ENCODE measurements at regions not wholly inside any gene's neighbourhood (a gene's known extent, or its start where the extent isn't known, plus 50 kb on each side); places are given as distances from the start of the nearest gene placed in this dataset.
"Not testable (repeated sequence)": the region's sequence is repeated elsewhere in the genome, so short reads cannot be mapped to it uniquely, and the experiment has no call there.

DNA sequence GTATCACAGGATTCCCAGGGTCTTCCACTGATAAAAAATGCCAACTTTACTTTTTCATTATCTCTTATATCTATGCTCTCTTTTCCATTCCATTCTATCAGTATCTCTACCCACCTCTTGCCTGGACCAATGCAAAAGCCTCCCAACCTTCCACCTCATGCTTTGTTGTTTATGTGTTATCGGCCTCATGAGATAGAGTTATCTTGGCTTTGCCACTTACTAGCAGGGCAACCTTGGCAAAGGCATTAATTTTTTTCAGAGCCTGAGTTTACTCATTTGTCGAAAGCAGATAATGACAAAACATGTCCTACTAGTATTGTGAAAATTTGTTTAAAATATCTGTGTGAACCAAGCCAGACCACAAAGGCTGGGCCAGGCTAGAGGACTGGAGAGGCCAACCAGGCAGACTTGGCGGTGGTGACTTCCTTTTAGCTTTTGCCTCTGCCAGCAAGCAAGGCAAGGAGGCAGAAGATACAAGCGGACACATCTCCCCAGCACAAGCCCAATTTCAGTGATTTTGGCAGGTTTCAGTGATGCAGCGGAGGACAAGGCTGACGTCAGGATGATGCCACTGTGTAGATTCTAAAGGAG is 106.9 kb downstream of the ADAMTS15 start:
- H3K36me3 ChIP-seq (ENCODE audit: low read depth, missing control alignments), result no peaks in the 10 kb centered on the region
- H3K4me1 ChIP-seq, result no peaks in the 10 kb centered on the region
- no peak overlapping the region for H3K27ac ChIP-seq
- WGBS, 2 donors, result 81 to 86% methylated on average over 6 of the region's 6 CpGs
- DNase-seq, result no peak
- TF ChIP-seq POLR2A (IDR thresholded peaks at IDR 0.05), result no peak
- TF ChIP-seq, protein P1, sequence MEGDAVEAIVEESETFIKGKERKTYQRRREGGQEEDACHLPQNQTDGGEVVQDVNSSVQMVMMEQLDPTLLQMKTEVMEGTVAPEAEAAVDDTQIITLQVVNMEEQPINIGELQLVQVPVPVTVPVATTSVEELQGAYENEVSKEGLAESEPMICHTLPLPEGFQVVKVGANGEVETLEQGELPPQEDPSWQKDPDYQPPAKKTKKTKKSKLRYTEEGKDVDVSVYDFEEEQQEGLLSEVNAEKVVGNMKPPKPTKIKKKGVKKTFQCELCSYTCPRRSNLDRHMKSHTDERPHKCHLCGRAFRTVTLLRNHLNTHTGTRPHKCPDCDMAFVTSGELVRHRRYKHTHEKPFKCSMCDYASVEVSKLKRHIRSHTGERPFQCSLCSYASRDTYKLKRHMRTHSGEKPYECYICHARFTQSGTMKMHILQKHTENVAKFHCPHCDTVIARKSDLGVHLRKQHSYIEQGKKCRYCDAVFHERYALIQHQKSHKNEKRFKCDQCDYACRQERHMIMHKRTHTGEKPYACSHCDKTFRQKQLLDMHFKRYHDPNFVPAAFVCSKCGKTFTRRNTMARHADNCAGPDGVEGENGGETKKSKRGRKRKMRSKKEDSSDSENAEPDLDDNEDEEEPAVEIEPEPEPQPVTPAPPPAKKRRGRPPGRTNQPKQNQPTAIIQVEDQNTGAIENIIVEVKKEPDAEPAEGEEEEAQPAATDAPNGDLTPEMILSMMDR (IDR thresholded peaks at IDR 0.05), result no peak
- no peaks in the 10 kb centered on the region for H3K27me3 ChIP-seq
- H3K9me3 ChIP-seq, result no peaks in the 10 kb centered on the region
- H3K4me3 ChIP-seq, result no peak overlapping the region
- intact Hi-C loops (cut with DNase I; ENCODE audit: low total_unique reads), result no loop called here

DNA sequence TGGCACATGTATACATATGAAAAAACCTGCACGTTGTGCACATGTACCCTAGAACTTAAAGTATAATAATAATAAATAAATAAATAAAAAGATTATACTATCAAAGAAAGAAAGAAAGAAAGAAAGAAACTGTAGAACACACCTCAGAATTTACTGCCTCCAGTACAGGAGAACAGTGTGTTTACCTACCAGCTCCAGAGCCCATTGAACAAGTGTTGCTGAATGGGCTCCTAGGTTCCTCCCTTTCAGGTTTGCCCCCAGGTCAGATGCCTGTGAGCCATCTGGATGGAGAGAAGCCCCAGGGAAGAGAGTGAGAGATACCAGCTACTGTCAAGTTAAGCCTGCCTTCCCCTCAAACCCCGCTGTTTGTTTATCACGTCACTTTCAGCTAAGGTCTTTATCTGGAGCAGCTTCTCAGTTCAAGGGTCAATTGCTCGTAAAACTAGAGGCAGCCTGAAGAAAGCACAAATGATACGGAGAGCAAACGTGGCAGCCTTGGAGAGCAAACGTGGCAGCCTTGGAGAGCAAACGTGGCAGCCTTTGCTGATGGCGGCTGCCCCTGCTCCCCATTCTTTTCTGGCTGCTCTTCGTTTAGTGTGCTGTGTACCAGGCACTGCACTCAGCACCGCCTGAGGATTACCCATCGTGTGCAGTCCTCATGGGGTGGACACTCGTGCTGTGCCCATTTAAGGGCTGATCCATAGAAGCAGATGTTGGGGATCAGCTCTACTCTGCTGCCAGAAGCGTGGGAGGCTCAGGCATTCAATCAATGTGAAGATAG is 111.7 kb downstream of the ADAMTS15 start:
- Histone ChIP-seq H3K4me1 (no peaks in the 10 kb centered on the region), H3K4me3 (no peak overlapping the region), H3K36me3 (ENCODE audit: low read depth, missing control alignments) (no peaks in the 10 kb centered on the region), H3K27me3 (no peaks in the 10 kb centered on the region), H3K9me3 (no peaks in the 10 kb centered on the region), H3K27ac (no peak overlapping the region)
- 60 to 72% methylated on average over 11 to 14 of the region's 14 CpGs for WGBS, 2 donors
- DNase-seq, result no peak
- intact Hi-C loops (cut with DNase I; ENCODE audit: low total_unique reads), result no loop called here
- no peak for TF ChIP-seq POLR2A (IDR thresholded peaks at IDR 0.05)
- TF ChIP-seq, protein P1 (IDR thresholded peaks at IDR 0.05), result no peak

DNA sequence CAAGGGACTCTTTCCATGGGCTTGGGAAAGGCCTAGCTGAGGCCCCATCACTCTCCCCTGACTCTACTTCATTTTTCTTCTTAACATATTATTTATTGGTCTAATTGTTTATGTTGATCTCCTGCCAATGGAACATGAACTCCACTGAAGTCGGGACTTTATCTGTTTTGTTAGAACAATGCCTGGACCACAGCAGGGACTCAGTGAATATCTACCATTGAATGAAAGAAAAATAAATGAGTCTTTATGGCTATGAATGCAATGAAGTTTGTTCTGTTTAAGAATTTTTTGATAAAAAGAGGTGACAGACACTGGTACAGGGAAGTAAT is 112.3 kb downstream of the ADAMTS15 start:
- H3K27me3 ChIP-seq, result no peaks in the 10 kb centered on the region
- intact Hi-C loops (cut with DNase I; ENCODE audit: low total_unique reads), result no loop called here
- H3K4me3 ChIP-seq, result no peak overlapping the region
- 28 to 41% methylated on average over 1 of the region's 1 CpG for WGBS, 2 donors
- H3K9me3 ChIP-seq, result no peaks in the 10 kb centered on the region
- H3K4me1 ChIP-seq, result no peaks in the 10 kb centered on the region
- H3K36me3 ChIP-seq (ENCODE audit: low read depth, missing control alignments), result no peaks in the 10 kb centered on the region
- no peak for DNase-seq
- no peak overlapping the region for H3K27ac ChIP-seq
- no peak for TF ChIP-seq POLR2A (IDR thresholded peaks at IDR 0.05)
- TF ChIP-seq, protein P1 (IDR thresholded peaks at IDR 0.05), result no peak

DNA sequence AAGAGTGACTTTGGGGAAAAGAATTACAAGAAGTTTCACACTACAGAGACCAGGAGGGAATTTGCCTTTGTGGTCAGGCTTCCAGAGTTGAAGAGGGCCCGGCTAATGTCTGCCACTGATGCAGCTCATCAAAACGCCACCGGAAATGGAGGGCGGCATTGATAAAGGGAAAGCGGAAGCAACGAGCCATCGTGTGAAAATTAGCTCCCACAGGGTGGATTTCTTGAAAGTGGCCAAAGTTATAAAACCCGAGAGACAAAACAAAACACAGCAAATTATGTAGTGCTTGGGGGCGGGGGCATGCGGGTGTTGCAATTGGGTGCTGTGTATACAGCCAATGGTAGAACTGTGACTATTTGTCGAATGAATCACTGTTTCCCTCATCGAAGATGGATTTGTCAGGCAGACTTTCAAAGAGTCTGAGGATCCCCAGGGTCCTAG is 113.0 kb downstream of the ADAMTS15 start:
- intact Hi-C loops (cut with DNase I; ENCODE audit: low total_unique reads), result no loop called here
- no peaks in the 10 kb centered on the region for H3K9me3 ChIP-seq
- H3K4me3 ChIP-seq, result no peak overlapping the region
- TF ChIP-seq, protein P1 (IDR thresholded peaks at IDR 0.05), result no peak
- TF ChIP-seq POLR2A (IDR thresholded peaks at IDR 0.05), result no peak
- no peaks in the 10 kb centered on the region for H3K27me3 ChIP-seq
- no peaks in the 10 kb centered on the region for H3K36me3 ChIP-seq (ENCODE audit: low read depth, missing control alignments)
- no peak overlapping the region for H3K27ac ChIP-seq
- 73 to 87% methylated on average over 12 of the region's 12 CpGs for WGBS, 2 donors
- no peak for DNase-seq
- H3K4me1 ChIP-seq, result no peaks in the 10 kb centered on the region

DNA sequence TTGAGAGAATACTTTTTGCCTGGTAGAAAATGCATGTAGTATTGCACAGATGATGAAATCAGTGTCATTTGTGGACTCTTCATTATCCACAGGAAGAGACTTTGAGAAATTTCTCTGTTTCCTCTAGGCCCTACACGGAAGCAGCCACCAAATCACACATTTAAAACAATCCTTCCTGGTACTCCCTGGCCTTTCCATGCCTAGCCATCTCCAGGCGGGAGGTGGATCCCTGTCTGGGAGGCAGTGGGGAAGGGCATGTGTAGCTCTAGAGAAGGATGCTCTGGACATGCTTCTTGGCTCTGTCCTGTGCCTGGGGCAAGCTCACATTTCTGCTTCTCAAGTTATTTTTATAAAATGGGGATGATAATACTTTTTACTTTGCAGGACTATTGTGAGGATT is 114.1 kb downstream of the ADAMTS15 start:
- no peaks in the 10 kb centered on the region for H3K4me1 ChIP-seq
- DNase-seq, result no peak
- H3K27me3 ChIP-seq, result no peaks in the 10 kb centered on the region
- WGBS, 2 donors, result 78 to 85% methylated on average over 2 of the region's 2 CpGs
- no peaks in the 10 kb centered on the region for H3K9me3 ChIP-seq
- intact Hi-C loops (cut with DNase I; ENCODE audit: low total_unique reads), result no loop called here
- no peak overlapping the region for H3K27ac ChIP-seq
- no peaks in the 10 kb centered on the region for H3K36me3 ChIP-seq (ENCODE audit: low read depth, missing control alignments)
- H3K4me3 ChIP-seq, result no peak overlapping the region
- TF ChIP-seq, protein P1 (IDR thresholded peaks at IDR 0.05), result no peak
- TF ChIP-seq POLR2A (IDR thresholded peaks at IDR 0.05), result no peak

DNA sequence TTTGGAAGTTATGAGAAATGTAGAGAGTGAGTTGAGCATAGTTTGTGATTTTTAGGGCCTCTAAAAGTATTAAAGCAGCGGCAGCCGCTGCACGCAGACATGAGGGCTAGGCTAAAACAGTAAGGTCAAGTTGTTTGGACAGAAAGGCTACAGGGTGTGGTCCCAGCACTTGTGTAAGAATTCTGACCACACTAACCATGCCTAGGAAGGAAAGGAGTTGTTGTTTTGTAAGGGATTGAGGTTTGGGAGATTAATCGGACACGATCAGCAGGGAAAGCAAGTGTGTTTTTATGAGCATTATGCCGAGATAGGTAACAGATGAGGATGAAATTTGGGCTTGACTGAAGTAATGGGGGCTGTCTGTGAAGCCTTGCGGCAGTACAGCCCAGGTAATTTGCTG is 117.9 kb downstream of the ADAMTS15 start:
- intact Hi-C loops (cut with DNase I; ENCODE audit: low total_unique reads); H3K36me3 ChIP-seq (ENCODE audit: low read depth, missing control alignments); H3K4me3 ChIP-seq; H3K4me1 ChIP-seq; DNase-seq; H3K9me3 ChIP-seq; H3K27me3 ChIP-seq; H3K27ac ChIP-seq: not testable (repeated sequence)
- whole genome bisulfite sequencing, 2 donors, result 87 to 91% methylated on average over 7 of the region's 7 CpGs
